ENCODE measurements at regions not wholly inside any gene's neighbourhood (a gene's known extent, or its start where the extent isn't known, plus 50 kb on each side); places are given as distances from the start of the nearest gene placed in this dataset.

DNA sequence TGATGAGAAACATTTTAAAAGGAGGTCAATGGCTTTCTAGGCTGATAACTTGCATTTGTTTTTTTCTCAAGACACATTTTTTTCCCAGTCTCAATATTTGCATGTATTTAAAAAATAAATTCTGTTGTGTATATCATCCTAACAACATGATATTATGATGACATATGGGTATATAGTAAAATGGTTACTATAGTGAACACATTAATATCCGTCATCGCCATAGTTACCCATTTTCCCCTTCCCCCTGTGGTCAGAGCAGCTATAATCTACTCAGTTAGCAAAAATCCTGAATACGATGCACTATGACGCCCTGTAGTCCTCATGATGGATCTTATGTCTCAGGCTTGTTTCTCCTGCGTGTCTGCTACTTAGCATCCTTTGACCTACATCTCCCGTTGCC, 60.9 kb upstream of the ZPBP start:
- no peak for DNase-seq (ENCODE audit: extremely low spot score)
- TF ChIP-seq, protein P1, sequence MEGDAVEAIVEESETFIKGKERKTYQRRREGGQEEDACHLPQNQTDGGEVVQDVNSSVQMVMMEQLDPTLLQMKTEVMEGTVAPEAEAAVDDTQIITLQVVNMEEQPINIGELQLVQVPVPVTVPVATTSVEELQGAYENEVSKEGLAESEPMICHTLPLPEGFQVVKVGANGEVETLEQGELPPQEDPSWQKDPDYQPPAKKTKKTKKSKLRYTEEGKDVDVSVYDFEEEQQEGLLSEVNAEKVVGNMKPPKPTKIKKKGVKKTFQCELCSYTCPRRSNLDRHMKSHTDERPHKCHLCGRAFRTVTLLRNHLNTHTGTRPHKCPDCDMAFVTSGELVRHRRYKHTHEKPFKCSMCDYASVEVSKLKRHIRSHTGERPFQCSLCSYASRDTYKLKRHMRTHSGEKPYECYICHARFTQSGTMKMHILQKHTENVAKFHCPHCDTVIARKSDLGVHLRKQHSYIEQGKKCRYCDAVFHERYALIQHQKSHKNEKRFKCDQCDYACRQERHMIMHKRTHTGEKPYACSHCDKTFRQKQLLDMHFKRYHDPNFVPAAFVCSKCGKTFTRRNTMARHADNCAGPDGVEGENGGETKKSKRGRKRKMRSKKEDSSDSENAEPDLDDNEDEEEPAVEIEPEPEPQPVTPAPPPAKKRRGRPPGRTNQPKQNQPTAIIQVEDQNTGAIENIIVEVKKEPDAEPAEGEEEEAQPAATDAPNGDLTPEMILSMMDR (IDR thresholded peaks at IDR 0.05; ENCODE audit: control extremely low read depth, extremely low read depth, low read depth, missing control alignments) = no peak
- POLR2A ChIA-PET = no interaction called here
- CTCF ChIA-PET = interaction anchor here (2.1 to 2.8 kb wide), 2 partner anchors 10 to 314 kb away, joined by 7 to 19 read pairs; no protein-coding TSS in a partner anchor

DNA sequence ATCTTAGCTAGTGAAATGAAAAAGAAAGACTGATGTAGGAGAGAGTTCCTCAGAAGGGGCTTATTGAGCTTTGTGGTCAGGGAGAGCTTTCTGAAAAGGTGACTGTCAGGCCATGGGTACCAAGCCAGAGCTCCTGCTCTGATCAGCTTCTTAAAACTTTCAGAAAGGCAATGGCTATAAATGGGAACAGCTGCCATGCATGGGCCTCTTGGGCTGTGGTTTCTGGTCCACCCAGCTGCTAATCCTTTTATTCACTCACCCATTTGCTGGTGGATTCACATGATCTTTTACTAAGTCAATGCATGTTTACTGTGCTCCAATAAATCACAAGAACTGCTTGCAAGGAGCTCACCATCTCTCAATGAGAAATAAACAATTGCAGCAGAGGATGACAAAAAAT, 60.1 kb upstream of the ZPBP start:
- CTCF ChIA-PET = interaction anchor here (1.0 to 2.8 kb wide), 7 partner anchors 9 to 315 kb away, joined by 3 to 19 read pairs (median 6); no protein-coding TSS in a partner anchor
- DNase-seq (ENCODE audit: extremely low spot score) = no peak
- TF ChIP-seq, protein P1 (IDR thresholded peaks at IDR 0.05; ENCODE audit: control extremely low read depth, extremely low read depth, low read depth, missing control alignments) = no peak
- POLR2A ChIA-PET = no interaction called here

GRCh38 chr7:50152486-50152885, 59.4 kb upstream of the ZPBP start:
- TF ChIP-seq, protein P1 (IDR thresholded peaks at IDR 0.05; ENCODE audit: control extremely low read depth, extremely low read depth, low read depth, missing control alignments) = no peak
- CTCF ChIA-PET = interaction anchor here (0.9 to 2.8 kb wide), 8 partner anchors 9 to 315 kb away, joined by 3 to 19 read pairs (median 4); no protein-coding TSS in a partner anchor
- POLR2A ChIA-PET = no interaction called here
- no peak for DNase-seq (ENCODE audit: extremely low spot score)

- TF ChIP-seq, protein P1 (IDR thresholded peaks at IDR 0.05; ENCODE audit: control extremely low read depth, extremely low read depth, low read depth, missing control alignments) = no peak
- ChIA-PET CTCF (interaction anchor here (0.9 to 2.8 kb wide), 5 partner anchors 8 to 267 kb away, joined by 3 to 19 read pairs (median 6); no protein-coding TSS in a partner anchor), POLR2A (no interaction called here)
- no peak for DNase-seq (ENCODE audit: extremely low spot score)
Observed at GRCh38 chr7:50151661-50152060, 58.6 kb upstream of the ZPBP start.

GRCh38 chr7:50151001-50151400, 58.0 kb upstream of the ZPBP start:
- CTCF ChIA-PET = interaction anchor here (2.8 to 5.4 kb wide), 3 partner anchors 7 to 266 kb away, joined by 6 to 24 read pairs (median 19); no protein-coding TSS in a partner anchor
- POLR2A ChIA-PET = no interaction called here
- TF ChIP-seq, protein P1 (IDR thresholded peaks at IDR 0.05; ENCODE audit: control extremely low read depth, extremely low read depth, low read depth, missing control alignments) = no peak
- no peak for DNase-seq (ENCODE audit: extremely low spot score)

DNA sequence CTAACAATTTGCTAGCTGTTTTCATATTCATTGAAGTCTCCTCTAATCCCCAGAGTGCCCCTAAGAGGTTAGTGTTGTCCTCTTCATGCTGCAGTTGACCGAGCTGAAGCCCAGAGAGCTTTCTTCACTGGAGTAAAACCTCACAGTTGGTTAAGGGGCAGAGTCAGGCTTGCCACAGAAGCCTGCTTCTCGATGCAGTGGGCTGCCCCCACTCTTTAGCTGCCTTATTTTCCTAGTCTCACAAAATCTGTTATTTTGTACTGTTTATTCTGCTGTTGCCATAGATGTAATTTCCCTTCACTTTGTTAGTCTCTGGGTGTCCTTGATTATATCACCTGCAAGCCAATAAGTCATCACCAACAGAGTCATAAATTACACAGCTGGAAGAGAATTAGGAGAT, 56.3 kb upstream of the ZPBP start:
- CTCF ChIA-PET = interaction anchor here (0.8 to 5.4 kb wide), 10 partner anchors 10 to 321 kb away, joined by 3 to 24 read pairs (median 4); no protein-coding TSS in a partner anchor
- DNase-seq (ENCODE audit: extremely low spot score) = no peak
- TF ChIP-seq, protein P1 (IDR thresholded peaks at IDR 0.05; ENCODE audit: control extremely low read depth, extremely low read depth, low read depth, missing control alignments) = no peak
- POLR2A ChIA-PET = no interaction called here
